ENCODE measurements at regions not wholly inside any gene's neighbourhood (a gene's known extent, or its start where the extent isn't known, plus 50 kb on each side); places are given as distances from the start of the nearest gene placed in this dataset.

DNA sequence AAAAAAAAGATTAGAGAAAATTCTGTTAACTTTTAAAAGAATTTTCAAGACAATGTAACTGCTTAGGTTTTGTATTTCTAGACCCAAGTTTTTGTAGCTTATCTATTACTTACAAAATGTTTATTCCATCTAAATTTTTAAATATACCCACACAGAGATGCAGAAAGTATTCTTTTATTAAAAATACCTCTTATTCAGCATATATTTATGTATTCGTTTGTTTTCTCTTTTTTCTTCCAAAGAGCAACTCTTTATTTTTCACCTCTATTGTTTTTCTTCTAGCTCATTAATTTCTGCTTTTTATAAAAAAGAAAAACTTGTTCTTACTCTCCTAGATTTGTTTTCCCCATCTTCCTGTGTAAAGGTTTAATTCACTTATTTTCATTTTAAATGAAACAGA, 180.3 kb downstream of the ZDHHC21 start:
- TF ChIP-seq, protein P1, sequence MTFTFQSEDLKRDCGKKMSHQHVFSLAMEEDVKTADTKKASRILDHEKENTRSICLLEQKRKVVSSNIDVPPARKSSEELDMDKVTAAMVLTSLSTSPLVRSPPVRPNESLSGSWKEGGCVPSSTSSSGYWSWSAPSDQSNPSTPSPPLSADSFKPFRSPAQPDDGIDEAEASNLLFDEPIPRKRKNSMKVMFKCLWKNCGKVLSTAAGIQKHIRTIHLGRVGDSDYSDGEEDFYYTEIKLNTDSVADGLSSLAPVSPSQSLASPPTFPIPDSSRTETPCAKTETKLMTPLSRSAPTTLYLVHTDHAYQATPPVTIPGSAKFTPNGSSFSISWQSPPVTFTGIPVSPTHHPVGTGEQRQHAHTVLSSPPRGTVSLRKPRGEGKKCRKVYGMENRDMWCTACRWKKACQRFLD (tag by site-specific recombination; IDR thresholded peaks at IDR 0.05) = no peak
- TF ChIP-seq ZNF24 (tag by site-specific recombination; IDR thresholded peaks at IDR 0.05) (no peak), ZBTB48 (tag by site-specific recombination; IDR thresholded peaks at IDR 0.05) (no peak), ZNF792 (tag by site-specific recombination; IDR thresholded peaks at IDR 0.05) (no peak), ZNF473 (tag by site-specific recombination; IDR thresholded peaks at IDR 0.05) (no peak), PRDM2 (tag by site-specific recombination; IDR thresholded peaks at IDR 0.05; ENCODE audit: borderline replicate concordance) (no peak), IKZF3 (tag by site-specific recombination; IDR thresholded peaks at IDR 0.05) (no peak), MEIS1 (CRISPR knock-in tag; IDR thresholded peaks at IDR 0.05; ENCODE audit: borderline replicate concordance) (no peak), PRDM4 (tag by site-specific recombination; IDR thresholded peaks at IDR 0.05) (no peak), INSM2 (tag by site-specific recombination; IDR thresholded peaks at IDR 0.05) (no peak), KLF10 (tag by site-specific recombination; IDR thresholded peaks at IDR 0.05) (no peak), ZNF621 (tag by site-specific recombination; IDR thresholded peaks at IDR 0.05) (no peak), ZNF677 (tag by site-specific recombination; IDR thresholded peaks at IDR 0.05) (no peak), ZNF202 (tag by site-specific recombination; IDR thresholded peaks at IDR 0.05; ENCODE audit: borderline replicate concordance) (no peak), YY2 (tag by site-specific recombination; IDR thresholded peaks at IDR 0.05) (no peak), YY1 (tag by site-specific recombination; IDR thresholded peaks at IDR 0.05) (no peak)
- TF ChIP-seq, protein P2, sequence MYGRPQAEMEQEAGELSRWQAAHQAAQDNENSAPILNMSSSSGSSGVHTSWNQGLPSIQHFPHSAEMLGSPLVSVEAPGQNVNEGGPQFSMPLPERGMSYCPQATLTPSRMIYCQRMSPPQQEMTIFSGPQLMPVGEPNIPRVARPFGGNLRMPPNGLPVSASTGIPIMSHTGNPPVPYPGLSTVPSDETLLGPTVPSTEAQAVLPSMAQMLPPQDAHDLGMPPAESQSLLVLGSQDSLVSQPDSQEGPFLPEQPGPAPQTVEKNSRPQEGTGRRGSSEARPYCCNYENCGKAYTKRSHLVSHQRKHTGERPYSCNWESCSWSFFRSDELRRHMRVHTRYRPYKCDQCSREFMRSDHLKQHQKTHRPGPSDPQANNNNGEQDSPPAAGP (tag by site-specific recombination; IDR thresholded peaks at IDR 0.05) = no peak
- TF ChIP-seq, protein P3, sequence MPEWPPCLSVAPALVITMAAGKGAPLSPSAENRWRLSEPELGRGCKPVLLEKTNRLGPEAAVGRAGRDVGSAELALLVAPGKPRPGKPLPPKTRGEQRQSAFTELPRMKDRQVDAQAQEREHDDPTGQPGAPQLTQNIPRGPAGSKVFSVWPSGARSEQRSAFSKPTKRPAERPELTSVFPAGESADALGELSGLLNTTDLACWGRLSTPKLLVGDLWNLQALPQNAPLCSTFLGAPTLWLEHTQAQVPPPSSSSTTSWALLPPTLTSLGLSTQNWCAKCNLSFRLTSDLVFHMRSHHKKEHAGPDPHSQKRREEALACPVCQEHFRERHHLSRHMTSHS (tag by site-specific recombination; IDR thresholded peaks at IDR 0.05) = no peak
- Histone ChIP-seq H3K4me3 (ENCODE audit: low read depth, low read length) (no peak overlapping the region), H3K9me3 (ENCODE audit: control insufficient read depth, insufficient read depth, low read depth, low read length) (no peaks in the 10 kb centered on the region), H3K36me3 (ENCODE audit: control insufficient read depth in 2 of 2, insufficient read depth in 1 of 2, low read length in 2 of 2) (no peaks in the 10 kb centered on the region), H3K4me1 (ENCODE audit: control insufficient read depth, insufficient read depth, low read length) (no peaks in the 10 kb centered on the region), H3K27ac (ENCODE audit: extremely low read depth, low read depth, low read length) (no peak overlapping the region)
- CTCF ChIA-PET = interaction anchor here (0.7 kb wide), 1 partner anchor 1807 kb away, joined by 4 read pairs; no protein-coding TSS in a partner anchor
- POLR2A ChIA-PET = interaction anchor here (0.7 kb wide), 1 partner anchor 19 kb away, joined by 4 read pairs; no protein-coding TSS in a partner anchor
